SJSA1 (cell line): ENCODE measurements at regions not wholly inside any gene's neighbourhood (a gene's known extent, or its start where the extent isn't known, plus 50 kb on each side); places are given as distances from the start of the nearest gene placed in this dataset.
A peak's percentile ranks its signal among the peaks of the same experiment; 100 is the strongest.
"Not testable (repeated sequence)": the region's sequence is repeated elsewhere in the genome, so short reads cannot be mapped to it uniquely, and the experiment has no call there.

Source experiments
- DNase-seq, 2 experiments: peaks; one replicate each; pipeline ENCODE4 v3.0.0-alpha.2; 2015 to 2020; ENCODE audit warnings: low spot score in 2 of 2, low read depth in 1 of 2
- H3K27ac ChIP-seq: fragments of 250-450 bp; sonication (Bioruptor Pico); 2 replicates; pipeline ENCODE4 v1.5.1; 2020; ENCODE audit warnings: mild to moderate bottlenecking, moderate library complexity
- H3K27me3 ChIP-seq: fragments of 250-450 bp; sonication (Bioruptor Pico); replicated peaks from 2 replicates; pipeline ENCODE4 v1.5.1; 2020; ENCODE audit warnings: mild to moderate bottlenecking, moderate library complexity
- H3K36me3 ChIP-seq: fragments of 250-450 bp; sonication (Bioruptor Pico); 2 replicates; pipeline ENCODE4 v1.5.1; 2020; ENCODE audit warnings: mild to moderate bottlenecking
- H3K4me1 ChIP-seq: fragments of 250-450 bp; sonication (Bioruptor Pico); replicated peaks from 2 replicates; pipeline ENCODE4 v1.6.1; 2021; ENCODE audit warnings: mild to moderate bottlenecking
- H3K4me3 ChIP-seq: fragments of 250-450 bp; sonication (Bioruptor Pico); 2 replicates; pipeline ENCODE4 v1.5.1; 2020; ENCODE audit warnings: mild to moderate bottlenecking
- H3K9me3 ChIP-seq: fragments of 250-450 bp; sonication (Bioruptor Pico); replicated peaks from 2 replicates; pipeline ENCODE4 v1.5.1; 2020; ENCODE audit warnings: mild to moderate bottlenecking

GRCh38 chr2:89957236-89957635, 1265.8 kb downstream of the RPIA start:
- not testable (repeated sequence) for H3K36me3 ChIP-seq, H3K27ac ChIP-seq, H3K4me1 ChIP-seq, H3K9me3 ChIP-seq, H3K4me3 ChIP-seq, H3K27me3 ChIP-seq
- DNase-seq: peak in 1 of 2 experiments; percentile 16

- not testable (repeated sequence) for H3K27me3 ChIP-seq, H3K9me3 ChIP-seq, H3K36me3 ChIP-seq, DNase-seq, H3K4me1 ChIP-seq, H3K27ac ChIP-seq, H3K4me3 ChIP-seq
These were observed 1268.4 kb downstream of the RPIA start for GRCh38 chr2:89959729-89960378.

GRCh38 chr2:89960570-89960969, 1269.1 kb downstream of the RPIA start:
- not testable (repeated sequence) for DNase-seq, H3K4me1 ChIP-seq, H3K9me3 ChIP-seq, H3K27ac ChIP-seq, H3K36me3 ChIP-seq, H3K4me3 ChIP-seq, H3K27me3 ChIP-seq

DNA sequence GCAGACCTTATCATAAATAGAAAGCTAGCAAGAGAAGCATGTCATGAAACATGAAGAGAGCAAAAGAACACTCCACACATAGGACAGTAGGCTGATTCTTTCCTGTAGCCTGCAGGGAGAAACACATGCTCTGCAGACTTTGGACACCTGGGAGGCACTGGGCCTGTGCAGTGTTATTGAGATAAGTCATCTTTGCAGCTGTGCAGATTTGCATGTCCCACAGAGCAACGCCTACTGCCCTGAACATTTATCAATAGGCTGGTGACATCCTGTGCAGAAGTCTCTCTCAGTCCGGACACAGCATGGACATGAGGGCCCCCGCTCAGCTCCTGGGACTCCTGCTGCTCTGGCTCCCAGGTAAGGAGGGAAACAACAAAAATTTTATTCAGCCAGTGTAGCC, 1277.1 kb downstream of the RPIA start:
- not testable (repeated sequence) for H3K27ac ChIP-seq, H3K4me3 ChIP-seq, H3K9me3 ChIP-seq, H3K4me1 ChIP-seq, DNase-seq, H3K27me3 ChIP-seq, H3K36me3 ChIP-seq

- not testable (repeated sequence) for H3K36me3 ChIP-seq, H3K27ac ChIP-seq, H3K4me1 ChIP-seq, DNase-seq, H3K9me3 ChIP-seq, H3K27me3 ChIP-seq, H3K4me3 ChIP-seq
These were observed 1277.7 kb downstream of the RPIA start for GRCh38 chr2:89969190-89969589.

- not testable (repeated sequence) for H3K27me3 ChIP-seq, H3K27ac ChIP-seq, H3K4me1 ChIP-seq, H3K4me3 ChIP-seq, DNase-seq, H3K36me3 ChIP-seq, H3K9me3 ChIP-seq
These were observed 1282.4 kb downstream of the RPIA start for GRCh38 chr2:89973849-89974248.

GRCh38 chr2:89979826-89980537, 1288.5 kb downstream of the RPIA start:
- not testable (repeated sequence) for DNase-seq, H3K4me3 ChIP-seq, H3K27ac ChIP-seq, H3K27me3 ChIP-seq, H3K36me3 ChIP-seq, H3K9me3 ChIP-seq, H3K4me1 ChIP-seq

- not testable (repeated sequence) for H3K4me1 ChIP-seq, DNase-seq, H3K36me3 ChIP-seq, H3K4me3 ChIP-seq, H3K27me3 ChIP-seq, H3K27ac ChIP-seq, H3K9me3 ChIP-seq
These were observed 1290.8 kb downstream of the RPIA start for GRCh38 chr2:89982246-89982645.

DNA sequence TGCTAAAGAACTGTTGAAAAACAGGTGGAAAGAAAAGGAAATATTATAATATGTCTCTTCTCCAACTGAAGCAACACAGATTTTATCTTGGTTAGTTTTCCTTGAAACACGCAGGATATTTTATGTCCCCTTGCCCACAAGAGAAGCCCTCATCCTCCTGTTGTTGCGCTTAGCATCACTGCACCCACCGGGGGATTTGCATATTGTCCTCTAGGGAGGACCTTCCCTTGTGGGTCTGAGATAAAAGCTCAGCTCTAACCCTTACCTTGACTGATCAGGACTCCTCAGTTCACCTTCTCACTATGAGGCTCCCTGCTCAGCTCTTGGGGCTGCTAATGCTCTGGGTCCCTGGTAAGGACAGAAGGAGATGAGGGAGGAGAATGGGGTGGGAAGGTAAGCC, 1294.2 kb downstream of the RPIA start:
- not testable (repeated sequence) for H3K4me1 ChIP-seq, H3K9me3 ChIP-seq, DNase-seq, H3K36me3 ChIP-seq, H3K27me3 ChIP-seq, H3K4me3 ChIP-seq, H3K27ac ChIP-seq

GRCh38 chr2:89986532-89986931, 1295.1 kb downstream of the RPIA start:
- not testable (repeated sequence) for H3K36me3 ChIP-seq, DNase-seq, H3K4me3 ChIP-seq, H3K27ac ChIP-seq, H3K27me3 ChIP-seq, H3K4me1 ChIP-seq, H3K9me3 ChIP-seq

GRCh38 chr2:89996779-89997178, 1305.3 kb downstream of the RPIA start:
- not testable (repeated sequence) for H3K4me3 ChIP-seq, H3K9me3 ChIP-seq, H3K4me1 ChIP-seq, H3K27me3 ChIP-seq, DNase-seq, H3K27ac ChIP-seq, H3K36me3 ChIP-seq

- H3K9me3 ChIP-seq, H3K4me3 ChIP-seq, H3K36me3 ChIP-seq, H3K27ac ChIP-seq, H3K27me3 ChIP-seq, DNase-seq, H3K4me1 ChIP-seq: not testable (repeated sequence)
These were observed 1313.1 kb downstream of the RPIA start for GRCh38 chr2:90004553-90004952.

DNA sequence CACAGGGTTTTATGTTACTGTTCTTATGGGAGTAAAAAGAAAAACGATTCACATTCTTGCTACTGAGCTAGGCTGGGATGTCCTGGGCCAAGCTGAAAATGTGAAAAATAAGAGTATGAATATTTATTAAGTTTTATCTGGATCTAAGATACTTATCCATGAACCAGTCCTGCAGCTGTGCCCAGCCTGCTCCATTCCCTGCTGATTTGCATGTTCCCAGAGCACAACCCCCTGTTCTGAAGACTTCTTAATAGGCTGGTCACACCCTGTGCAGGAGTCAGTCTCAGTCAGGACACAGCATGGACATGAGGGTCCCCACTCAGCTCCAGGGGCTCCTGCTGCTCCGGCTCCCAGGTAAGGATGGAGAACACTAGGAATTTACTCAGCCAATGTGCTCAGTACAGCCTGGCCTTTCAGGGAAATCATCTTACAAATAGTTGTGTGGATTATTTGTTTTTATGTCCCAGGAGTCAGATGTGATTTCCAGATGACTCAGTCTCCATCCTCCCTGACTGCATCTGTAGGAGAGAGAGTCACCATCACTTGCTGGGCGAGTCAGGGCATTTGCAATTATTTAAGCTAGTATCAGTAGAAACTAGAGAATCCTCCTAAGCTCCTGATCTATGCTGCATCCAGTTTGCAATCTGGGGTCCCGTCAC, 1319.1 kb downstream of the RPIA start:
- H3K27ac ChIP-seq, DNase-seq, H3K27me3 ChIP-seq, H3K4me3 ChIP-seq, H3K9me3 ChIP-seq, H3K4me1 ChIP-seq, H3K36me3 ChIP-seq: not testable (repeated sequence)

- H3K9me3 ChIP-seq, H3K4me3 ChIP-seq, DNase-seq, H3K27ac ChIP-seq, H3K27me3 ChIP-seq, H3K4me1 ChIP-seq, H3K36me3 ChIP-seq: not testable (repeated sequence)
These were observed 1319.6 kb downstream of the RPIA start for GRCh38 chr2:90011101-90011443.

DNA sequence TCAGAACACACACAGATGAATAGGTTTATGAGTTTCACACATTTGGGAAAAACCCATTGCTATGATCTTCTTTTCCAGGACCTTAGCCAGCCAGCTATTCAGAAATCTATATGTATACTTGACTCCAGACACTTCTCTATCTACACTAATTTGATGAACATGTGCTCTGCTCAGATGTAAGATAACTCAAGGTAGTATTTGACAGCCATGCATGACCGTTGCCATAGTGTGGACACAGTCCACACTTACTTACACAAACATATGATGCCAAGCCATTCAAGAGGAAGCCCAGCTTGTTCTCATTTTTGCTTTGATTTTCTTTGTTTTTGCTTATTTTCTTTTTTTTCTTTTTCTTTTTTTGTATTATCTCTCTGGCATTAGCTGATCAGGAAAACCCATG, 1328.4 kb downstream of the RPIA start:
- H3K27me3 ChIP-seq, DNase-seq, H3K4me3 ChIP-seq, H3K9me3 ChIP-seq, H3K27ac ChIP-seq, H3K4me1 ChIP-seq, H3K36me3 ChIP-seq: not testable (repeated sequence)
